GM18909 (cell line): ENCODE measurements at regions not wholly inside any gene's neighbourhood (a gene's known extent, or its start where the extent isn't known, plus 50 kb on each side); places are given as distances from the start of the nearest gene placed in this dataset.
A peak's percentile ranks its signal among the peaks of the same experiment; 100 is the strongest.

ENCODE experiments used
- ATAC-seq: cut with Tn5 transposase; IDR thresholded peaks from one replicate; pipeline ENCODE4 v1.9.1; 2021; ENCODE audit warnings: mild to moderate bottlenecking; ENCODE audit not compliant: unreplicated experiment, poor library complexity

GRCh38 chr4:108567831-108568230 is 52.5 kb upstream of the RPL34 start:
- no peak for ATAC-seq

GRCh38 chr4:108561116-108561515 is 59.3 kb upstream of the RPL34 start:
- ATAC-seq: no peak

GRCh38 chr4:108560616-108561015 is 59.8 kb upstream of the RPL34 start:
- no peak for ATAC-seq

GRCh38 chr4:108559911-108560310 is 60.5 kb upstream of the RPL34 start:
- no peak for ATAC-seq

- ATAC-seq: no peak
Measured at GRCh38 chr4:108559068-108559793, 61.1 kb upstream of the RPL34 start.

- ATAC-seq: peak; percentile 46
Measured at GRCh38 chr4:108556588-108557200, 63.7 kb upstream of the RPL34 start.

GRCh38 chr4:108556166-108556565 is 64.2 kb upstream of the RPL34 start:
- no peak for ATAC-seq

- ATAC-seq: no peak
Measured at GRCh38 chr4:108555701-108556100, 64.7 kb upstream of the RPL34 start.

- ATAC-seq: no peak
Measured at GRCh38 chr4:108547682-108548081, 72.7 kb upstream of the RPL34 start.

- no peak for ATAC-seq
Measured at GRCh38 chr4:108546728-108547127, 73.6 kb upstream of the RPL34 start.

GRCh38 chr4:108544481-108544880 is 75.9 kb upstream of the RPL34 start:
- no peak for ATAC-seq

- no peak for ATAC-seq
Measured at GRCh38 chr4:108543359-108543968, 76.9 kb upstream of the RPL34 start.

- ATAC-seq: peak; percentile 76
Measured at GRCh38 chr4:108540536-108540935, 79.8 kb upstream of the RPL34 start.

- ATAC-seq: no peak
Measured at GRCh38 chr4:108536577-108536976, 83.8 kb upstream of the RPL34 start.

- ATAC-seq: no peak
Measured at GRCh38 chr4:108535757-108536156, 84.6 kb upstream of the RPL34 start.

- ATAC-seq: no peak
Measured at GRCh38 chr4:108533876-108534275, 86.5 kb upstream of the RPL34 start.

- no peak for ATAC-seq
Measured at GRCh38 chr4:108533245-108533844, 87.0 kb upstream of the RPL34 start.

- ATAC-seq: no peak
Measured at GRCh38 chr4:108532738-108533137, 87.6 kb upstream of the RPL34 start.

- no peak for ATAC-seq
Measured at GRCh38 chr4:108532187-108532586, 88.2 kb upstream of the RPL34 start.

- no peak for ATAC-seq
Measured at GRCh38 chr4:108531461-108531860, 88.9 kb upstream of the RPL34 start.
